Endodermal cell (in vitro differentiated cells): ENCODE measurements at regions not wholly inside any gene's neighbourhood (a gene's known extent, or its start where the extent isn't known, plus 50 kb on each side); places are given as distances from the start of the nearest gene placed in this dataset.

Experiments
- DNase-seq: peaks from one replicate; pipeline ENCODE4 v3.0.0-alpha.2; 2017
- H3K27ac ChIP-seq: 2 replicates; pipeline ENCODE4 v1.5.1; 2013; ENCODE audit warnings: mild to moderate bottlenecking, low read depth, low read length, moderate library complexity
- H3K27me3 ChIP-seq: 2 replicates; pipeline ENCODE4 v1.6.1; 2013; ENCODE audit warnings: mild to moderate bottlenecking, low read length, moderate library complexity; ENCODE audit not compliant: insufficient read depth, control insufficient read depth, poor library complexity, severe bottlenecking
- H3K36me3 ChIP-seq: 2 replicates; pipeline ENCODE4 v1.7.0; 2013; ENCODE audit warnings: mild to moderate bottlenecking, low read length, moderate library complexity; ENCODE audit not compliant: control insufficient read depth, insufficient read depth
- H3K4me1 ChIP-seq: one replicate; pipeline ENCODE4 v1.7.0; 2013; ENCODE audit warnings: low read length; ENCODE audit not compliant: control insufficient read depth, insufficient read depth
- H3K4me3 ChIP-seq: 2 replicates; pipeline ENCODE4 v1.5.1; 2013; ENCODE audit warnings: mild to moderate bottlenecking, low read length, moderate library complexity
- H3K9ac ChIP-seq: 2 replicates; pipeline ENCODE4 v1.6.1; 2013; ENCODE audit warnings: mild to moderate bottlenecking, low read length, moderate library complexity; ENCODE audit not compliant: poor library complexity, severe bottlenecking; ENCODE audit errors: extremely low read depth
- H3K9me3 ChIP-seq: 2 replicates; pipeline ENCODE4 v1.6.1; 2013; ENCODE audit warnings: mild to moderate bottlenecking, low read length, moderate library complexity; ENCODE audit not compliant: control insufficient read depth
- H3K27ac Mint-ChIP-seq: 2 replicates; pipeline ENCODE4 v1.8.0; 2020; ENCODE audit warnings: mixed read lengths
- H3K27me3 Mint-ChIP-seq: 2 replicates; pipeline ENCODE4 v1.8.0; 2021; ENCODE audit warnings: mild to moderate bottlenecking, mixed read lengths; ENCODE audit not compliant: insufficient read depth
- H3K36me3 Mint-ChIP-seq: 2 replicates; pipeline ENCODE4 v1.8.0; 2020; ENCODE audit warnings: low read depth, mixed read lengths
- H3K4me1 Mint-ChIP-seq: 2 replicates; pipeline ENCODE4 v1.8.0; 2020; ENCODE audit warnings: mixed read lengths
- H3K4me3 Mint-ChIP-seq: 2 replicates; pipeline ENCODE4 v1.8.0; 2020; ENCODE audit warnings: mild to moderate bottlenecking, moderate library complexity, mixed read lengths
- H3K9me3 Mint-ChIP-seq: 2 replicates; pipeline ENCODE4 v1.8.0; 2020; ENCODE audit warnings: mild to moderate bottlenecking, mixed read lengths
- WGBS, 2 experiments: methylation state at CpG; one replicate each; pipeline versions ENCODE4 v1.1.5 to v1.1.7; 2013; ENCODE audit warnings: missing lambda C conversion rate in 2 of 2, mixed read lengths in 1 of 2; ENCODE audit not compliant: insufficient coverage in 1 of 2, insufficient read length in 1 of 2; 5-methylcytosine and 5-hydroxymethylcytosine counted together
- TF ChIP-seq, protein P1 (sequence below): fragments of 200-600 bp; sonication (generic); conservative IDR thresholded peaks from 2 replicates; pipeline ENCODE4 v1.5.0; 2021; ENCODE audit warnings: antibody characterized with exemption, mild to moderate bottlenecking

GRCh38 chr15:39299486-39300267 lies 281.2 kb upstream of the THBS1 start:
- Histone ChIP-seq H3K27me3 (no peaks in the 10 kb centered on the region), H3K4me1 (no peaks in the 10 kb centered on the region), H3K27ac (no peak overlapping the region), H3K9me3 (no peaks in the 10 kb centered on the region), H3K36me3 (no peaks in the 10 kb centered on the region), H3K9ac (no peak overlapping the region), H3K4me3 (no peak overlapping the region)
- Mint-ChIP-seq H3K27me3 (no peaks in the 10 kb centered on the region), H3K27ac (no peak overlapping the region), H3K36me3 (no peaks in the 10 kb centered on the region), H3K4me1 (no peaks in the 10 kb centered on the region), H3K9me3 (no peaks in the 10 kb centered on the region), H3K4me3 (no peak overlapping the region)
- TF ChIP-seq, protein P1, sequence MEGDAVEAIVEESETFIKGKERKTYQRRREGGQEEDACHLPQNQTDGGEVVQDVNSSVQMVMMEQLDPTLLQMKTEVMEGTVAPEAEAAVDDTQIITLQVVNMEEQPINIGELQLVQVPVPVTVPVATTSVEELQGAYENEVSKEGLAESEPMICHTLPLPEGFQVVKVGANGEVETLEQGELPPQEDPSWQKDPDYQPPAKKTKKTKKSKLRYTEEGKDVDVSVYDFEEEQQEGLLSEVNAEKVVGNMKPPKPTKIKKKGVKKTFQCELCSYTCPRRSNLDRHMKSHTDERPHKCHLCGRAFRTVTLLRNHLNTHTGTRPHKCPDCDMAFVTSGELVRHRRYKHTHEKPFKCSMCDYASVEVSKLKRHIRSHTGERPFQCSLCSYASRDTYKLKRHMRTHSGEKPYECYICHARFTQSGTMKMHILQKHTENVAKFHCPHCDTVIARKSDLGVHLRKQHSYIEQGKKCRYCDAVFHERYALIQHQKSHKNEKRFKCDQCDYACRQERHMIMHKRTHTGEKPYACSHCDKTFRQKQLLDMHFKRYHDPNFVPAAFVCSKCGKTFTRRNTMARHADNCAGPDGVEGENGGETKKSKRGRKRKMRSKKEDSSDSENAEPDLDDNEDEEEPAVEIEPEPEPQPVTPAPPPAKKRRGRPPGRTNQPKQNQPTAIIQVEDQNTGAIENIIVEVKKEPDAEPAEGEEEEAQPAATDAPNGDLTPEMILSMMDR, result no peak
- WGBS, 2 experiments, result 86 to 94% methylated on average over 1 of the region's 1 CpG
- no peak for DNase-seq

GRCh38 chr15:39300451-39301153 lies 280.3 kb upstream of the THBS1 start:
- WGBS, 2 experiments, result 86 to 100% methylated on average over 1 to 3 of the region's 3 CpGs
- H3K4me1 ChIP-seq, result no peaks in the 10 kb centered on the region
- no peak overlapping the region for H3K9ac ChIP-seq
- H3K36me3 ChIP-seq, result no peaks in the 10 kb centered on the region
- H3K9me3 ChIP-seq, result no peaks in the 10 kb centered on the region
- H3K27ac ChIP-seq, result no peak overlapping the region
- H3K4me3 Mint-ChIP-seq, result no peak overlapping the region
- H3K27me3 Mint-ChIP-seq, result no peaks in the 10 kb centered on the region
- no peaks in the 10 kb centered on the region for H3K4me1 Mint-ChIP-seq
- TF ChIP-seq, protein P1, result no peak
- DNase-seq, result no peak
- H3K27ac Mint-ChIP-seq, result peak overlapping the region; percentile 48
- no peaks in the 10 kb centered on the region for H3K9me3 Mint-ChIP-seq
- H3K4me3 ChIP-seq, result no peak overlapping the region
- H3K27me3 ChIP-seq, result no peaks in the 10 kb centered on the region
- H3K36me3 Mint-ChIP-seq, result no peaks in the 10 kb centered on the region

- H3K9ac ChIP-seq, result no peak overlapping the region
- no peak overlapping the region for H3K27ac ChIP-seq
These were observed 279.3 kb upstream of the THBS1 start for GRCh38 chr15:39301589-39301999.

More at GRCh38 chr15:39301589-39301999, 279.3 kb upstream of the THBS1 start:
- H3K9me3 Mint-ChIP-seq, result no peaks in the 10 kb centered on the region
- H3K36me3 ChIP-seq, result no peaks in the 10 kb centered on the region
- H3K4me1 ChIP-seq, result no peaks in the 10 kb centered on the region
- TF ChIP-seq, protein P1, result no peak
- H3K27me3 ChIP-seq, result no peaks in the 10 kb centered on the region
- H3K4me1 Mint-ChIP-seq, result no peaks in the 10 kb centered on the region
- H3K9me3 ChIP-seq, result no peaks in the 10 kb centered on the region
- 100% methylated on average over 2 of the region's 2 CpGs for WGBS, 2 experiments
- no peaks in the 10 kb centered on the region for H3K27me3 Mint-ChIP-seq
- no peaks in the 10 kb centered on the region for H3K36me3 Mint-ChIP-seq
- H3K4me3 Mint-ChIP-seq, result no peak overlapping the region
- DNase-seq, result no peak
- no peak overlapping the region for H3K4me3 ChIP-seq
- no peak overlapping the region for H3K27ac Mint-ChIP-seq
